A673 (cell line): ENCODE measurements at regions not wholly inside any gene's neighbourhood (a gene's known extent, or its start where the extent isn't known, plus 50 kb on each side); places are given as distances from the start of the nearest gene placed in this dataset.

Experiments used
- EZH2 ChIP-seq: fragments of 200-600 bp; sonication (generic); IDR thresholded peaks from 2 replicates; pipeline ENCODE4 v1.6.1; 2017; ENCODE audit warnings: borderline replicate concordance, low read depth, mild to moderate bottlenecking, mixed read lengths, antibody characterized with exemption, low read length; ENCODE audit not compliant: poor library complexity, severe bottlenecking
- TF ChIP-seq, protein P1 (sequence below): fragments of 300-800, 200-600 bp; sonication (generic); conservative IDR thresholded peaks from 2 replicates; pipeline ENCODE4 v1.5.1; 2017; ENCODE audit warnings: low read depth, mild to moderate bottlenecking, antibody characterized with exemption, low read length, moderate library complexity, mixed read lengths

DNA sequence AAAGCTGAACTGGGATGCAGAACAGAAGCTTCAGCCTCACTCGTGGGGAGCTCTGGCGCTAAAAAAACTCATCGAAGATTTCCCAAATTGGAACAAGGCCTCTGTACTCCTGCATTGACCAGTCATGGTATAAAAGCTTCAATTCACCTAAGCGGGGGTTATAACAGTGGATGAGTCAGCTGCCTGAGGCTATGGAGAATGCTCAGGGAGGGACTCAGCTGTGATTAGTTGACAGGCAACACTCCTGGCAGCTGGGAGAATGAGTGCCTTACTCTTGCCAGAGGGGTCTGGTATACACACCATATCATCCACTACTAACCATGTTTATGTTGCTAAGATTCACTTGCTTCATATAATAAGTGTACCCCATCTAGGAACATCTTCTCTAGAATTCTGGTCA, 350.6 kb upstream of the VRK2 start:
- TF ChIP-seq, protein P1, sequence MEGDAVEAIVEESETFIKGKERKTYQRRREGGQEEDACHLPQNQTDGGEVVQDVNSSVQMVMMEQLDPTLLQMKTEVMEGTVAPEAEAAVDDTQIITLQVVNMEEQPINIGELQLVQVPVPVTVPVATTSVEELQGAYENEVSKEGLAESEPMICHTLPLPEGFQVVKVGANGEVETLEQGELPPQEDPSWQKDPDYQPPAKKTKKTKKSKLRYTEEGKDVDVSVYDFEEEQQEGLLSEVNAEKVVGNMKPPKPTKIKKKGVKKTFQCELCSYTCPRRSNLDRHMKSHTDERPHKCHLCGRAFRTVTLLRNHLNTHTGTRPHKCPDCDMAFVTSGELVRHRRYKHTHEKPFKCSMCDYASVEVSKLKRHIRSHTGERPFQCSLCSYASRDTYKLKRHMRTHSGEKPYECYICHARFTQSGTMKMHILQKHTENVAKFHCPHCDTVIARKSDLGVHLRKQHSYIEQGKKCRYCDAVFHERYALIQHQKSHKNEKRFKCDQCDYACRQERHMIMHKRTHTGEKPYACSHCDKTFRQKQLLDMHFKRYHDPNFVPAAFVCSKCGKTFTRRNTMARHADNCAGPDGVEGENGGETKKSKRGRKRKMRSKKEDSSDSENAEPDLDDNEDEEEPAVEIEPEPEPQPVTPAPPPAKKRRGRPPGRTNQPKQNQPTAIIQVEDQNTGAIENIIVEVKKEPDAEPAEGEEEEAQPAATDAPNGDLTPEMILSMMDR = no peak
- no peak for TF ChIP-seq EZH2
